ENCODE measurements at regions not wholly inside any gene's neighbourhood (a gene's known extent, or its start where the extent isn't known, plus 50 kb on each side); places are given as distances from the start of the nearest gene placed in this dataset.
"Not testable (repeated sequence)": the region's sequence is repeated elsewhere in the genome, so short reads cannot be mapped to it uniquely, and the experiment has no call there.

DNA sequence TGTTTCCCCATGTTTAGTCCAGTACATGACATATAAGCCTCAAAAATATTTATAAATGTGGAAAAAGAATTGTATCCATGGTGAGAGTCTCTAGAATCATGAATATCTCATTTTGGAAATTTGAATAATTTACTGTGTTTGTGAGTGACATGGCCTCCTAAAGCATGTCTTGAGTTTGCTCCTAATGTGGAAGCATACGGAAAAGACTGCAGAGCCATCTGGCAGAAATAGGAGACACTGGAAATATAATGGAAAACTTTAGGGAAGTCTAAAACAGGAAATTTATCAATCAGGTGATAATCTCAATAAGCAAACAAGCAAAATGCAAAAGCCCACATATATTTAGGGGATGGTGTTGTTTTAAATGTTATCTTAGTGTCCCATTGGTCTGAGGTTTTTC is 465.0 kb downstream of the TDRD3 start:
- H3K9me3 ChIP-seq (ENCODE audit: control insufficient read depth, low read length): no peaks in the 10 kb centered on the region
- WGBS, 2 experiments (ENCODE audit: insufficient coverage in 2 of 2): 100% methylated on average over 1 of the region's 1 CpG
- H3K36me3 ChIP-seq (ENCODE audit: control insufficient read depth, insufficient read depth, low read length): no peaks in the 10 kb centered on the region
- H3K4me3 ChIP-seq (ENCODE audit: extremely low read depth, insufficient read depth, low read length, poor library complexity, severe bottlenecking): no peak overlapping the region
- H3K27ac ChIP-seq (ENCODE audit: low read depth, low read length, severe bottlenecking): no peak overlapping the region
- H3K4me1 ChIP-seq (ENCODE audit: control insufficient read depth, insufficient read depth, low read length, poor library complexity, severe bottlenecking): no peaks in the 10 kb centered on the region

DNA sequence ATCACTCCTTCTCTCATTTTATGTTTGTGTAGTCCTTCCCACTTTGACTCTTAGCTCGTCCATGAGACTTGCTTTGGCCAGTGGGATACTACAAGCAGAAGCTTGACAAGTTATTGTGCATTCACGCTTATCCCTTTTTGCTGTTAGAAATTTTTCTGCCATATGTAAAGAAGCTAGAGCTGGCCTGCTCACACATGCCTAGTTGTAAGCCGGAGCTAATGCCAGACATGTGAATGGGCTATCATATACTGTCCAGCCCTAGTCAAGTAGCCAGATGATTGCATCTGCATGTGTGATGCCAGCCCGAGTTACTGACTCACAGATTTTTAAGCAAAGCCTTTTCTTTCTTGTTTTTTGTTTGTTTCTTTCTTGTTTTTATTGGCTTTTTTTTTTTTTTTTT is 460.7 kb downstream of the TDRD3 start:
- no peak overlapping the region for H3K27ac ChIP-seq (ENCODE audit: low read depth, low read length, severe bottlenecking)
- no peak overlapping the region for H3K4me3 ChIP-seq (ENCODE audit: extremely low read depth, insufficient read depth, low read length, poor library complexity, severe bottlenecking)
- H3K9me3 ChIP-seq (ENCODE audit: control insufficient read depth, low read length): peaks cover 5% of the 10 kb centered on the region
- no peaks in the 10 kb centered on the region for H3K4me1 ChIP-seq (ENCODE audit: control insufficient read depth, insufficient read depth, low read length, poor library complexity, severe bottlenecking)
- H3K36me3 ChIP-seq (ENCODE audit: control insufficient read depth, insufficient read depth, low read length): no peaks in the 10 kb centered on the region
- WGBS, 2 experiments (ENCODE audit: insufficient coverage in 2 of 2): 87 to 94% methylated on average over 2 to 3 of the region's 4 CpGs

DNA sequence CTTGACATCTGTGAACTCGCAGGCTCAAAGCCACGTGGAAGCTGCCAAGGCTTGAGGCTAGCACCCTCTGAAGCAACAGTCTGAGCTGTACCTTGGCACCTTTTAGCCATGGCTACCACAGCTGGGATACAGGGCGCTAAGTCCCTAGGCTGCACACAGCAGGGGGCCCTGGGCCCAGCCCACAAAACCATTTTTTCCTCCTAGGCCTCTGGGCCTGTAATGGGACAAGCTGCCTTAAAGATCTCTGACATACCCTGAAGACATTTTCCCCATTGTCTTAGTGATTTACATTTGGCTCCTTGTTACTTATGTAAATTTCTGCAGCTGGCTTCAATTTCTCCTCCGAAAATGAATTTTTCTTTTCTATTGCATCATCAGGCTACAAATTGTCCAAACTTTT is 455.9 kb downstream of the TDRD3 start:
- H3K27ac ChIP-seq (ENCODE audit: low read depth, low read length, severe bottlenecking): no peak overlapping the region
- H3K9me3 ChIP-seq (ENCODE audit: control insufficient read depth, low read length): peaks cover 9% of the 10 kb centered on the region
- no peak overlapping the region for H3K4me3 ChIP-seq (ENCODE audit: extremely low read depth, insufficient read depth, low read length, poor library complexity, severe bottlenecking)
- no peaks in the 10 kb centered on the region for H3K36me3 ChIP-seq (ENCODE audit: control insufficient read depth, insufficient read depth, low read length)
- H3K4me1 ChIP-seq (ENCODE audit: control insufficient read depth, insufficient read depth, low read length, poor library complexity, severe bottlenecking): no peaks in the 10 kb centered on the region
- whole genome bisulfite sequencing, 2 experiments (ENCODE audit: insufficient coverage in 2 of 2): 92 to 97% methylated on average over 4 of the region's 4 CpGs

DNA sequence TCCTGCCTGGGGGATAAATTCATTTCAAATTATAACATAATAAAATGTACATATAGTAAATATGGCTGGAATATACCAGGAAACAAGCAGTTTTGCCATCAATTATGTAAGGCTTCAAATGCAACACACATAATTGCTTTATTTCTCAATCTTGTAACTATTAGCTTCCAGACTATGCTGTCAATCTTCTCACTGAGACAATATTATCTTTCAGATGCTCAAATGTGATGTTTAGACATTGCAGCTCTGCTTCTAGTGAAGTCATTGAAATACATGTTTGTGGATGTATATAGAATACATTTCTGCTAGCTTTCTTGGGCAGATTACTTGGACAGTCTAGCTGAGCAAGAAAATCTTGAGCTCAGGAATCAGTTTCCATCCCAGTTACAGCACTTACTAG is 454.4 kb downstream of the TDRD3 start:
- no peaks in the 10 kb centered on the region for H3K36me3 ChIP-seq (ENCODE audit: control insufficient read depth, insufficient read depth, low read length)
- no peak overlapping the region for H3K4me3 ChIP-seq (ENCODE audit: extremely low read depth, insufficient read depth, low read length, poor library complexity, severe bottlenecking)
- H3K9me3 ChIP-seq (ENCODE audit: control insufficient read depth, low read length): peaks cover 9% of the 10 kb centered on the region
- no peaks in the 10 kb centered on the region for H3K4me1 ChIP-seq (ENCODE audit: control insufficient read depth, insufficient read depth, low read length, poor library complexity, severe bottlenecking)
- no peak overlapping the region for H3K27ac ChIP-seq (ENCODE audit: low read depth, low read length, severe bottlenecking)

DNA sequence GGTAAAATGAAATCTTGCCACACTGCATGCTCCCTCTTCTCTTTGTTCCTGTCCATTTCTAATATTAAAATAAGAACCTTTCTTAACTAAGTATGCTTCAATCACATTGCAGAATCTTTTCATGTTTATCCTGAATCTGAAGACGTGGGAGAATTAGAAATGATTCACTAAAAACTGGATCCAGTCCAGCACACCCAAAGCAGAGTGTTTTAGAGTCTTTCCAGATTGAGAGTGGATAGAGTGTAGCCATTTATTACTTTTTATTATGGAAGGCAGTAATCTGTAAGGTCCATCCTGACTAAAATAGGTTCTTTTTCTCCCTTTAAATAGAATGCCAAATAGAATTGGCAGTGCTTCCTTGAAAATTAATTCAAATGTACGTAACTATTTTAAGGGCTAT is 453.5 kb downstream of the TDRD3 start:
- Histone ChIP-seq H3K4me3 (ENCODE audit: extremely low read depth, insufficient read depth, low read length, poor library complexity, severe bottlenecking) (no peak overlapping the region), H3K9me3 (ENCODE audit: control insufficient read depth, low read length) (peaks cover 9% of the 10 kb centered on the region), H3K4me1 (ENCODE audit: control insufficient read depth, insufficient read depth, low read length, poor library complexity, severe bottlenecking) (no peaks in the 10 kb centered on the region), H3K36me3 (ENCODE audit: control insufficient read depth, insufficient read depth, low read length) (no peaks in the 10 kb centered on the region), H3K27ac (ENCODE audit: low read depth, low read length, severe bottlenecking) (no peak overlapping the region)
- no CpG with 5 or more reads among the region's 2 CpGs for WGBS, 2 experiments (ENCODE audit: insufficient coverage in 2 of 2)

DNA sequence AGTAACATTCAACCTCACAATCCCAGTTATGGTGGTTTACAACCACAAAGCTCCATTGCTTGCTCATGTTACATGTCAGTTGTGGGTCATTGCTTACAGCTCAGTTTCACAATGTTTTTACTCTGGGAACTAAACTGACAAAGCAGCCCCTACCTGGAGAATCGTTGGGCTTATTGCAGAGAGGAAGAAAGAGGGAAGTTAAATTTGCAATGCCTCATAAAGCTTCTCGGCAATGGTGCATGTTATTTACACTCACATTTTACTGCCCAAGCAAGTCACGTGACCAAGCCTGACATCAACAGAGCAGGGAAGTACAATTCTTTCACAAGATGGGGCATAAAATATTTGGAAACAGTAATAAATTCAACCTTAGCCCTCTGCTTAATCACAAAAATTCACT is 441.6 kb downstream of the TDRD3 start:
- Histone ChIP-seq H3K4me1 (ENCODE audit: control insufficient read depth, insufficient read depth, low read length, poor library complexity, severe bottlenecking) (no peaks in the 10 kb centered on the region), H3K4me3 (ENCODE audit: extremely low read depth, insufficient read depth, low read length, poor library complexity, severe bottlenecking) (no peak overlapping the region), H3K36me3 (ENCODE audit: control insufficient read depth, insufficient read depth, low read length) (no peaks in the 10 kb centered on the region), H3K27ac (ENCODE audit: low read depth, low read length, severe bottlenecking) (no peak overlapping the region), H3K9me3 (ENCODE audit: control insufficient read depth, low read length) (no peaks in the 10 kb centered on the region)
- 86% methylated on average over 1 of the region's 3 CpGs; no CpG with 5 or more reads in 1 of the 2 experiments for WGBS, 2 experiments (ENCODE audit: insufficient coverage in 2 of 2)

DNA sequence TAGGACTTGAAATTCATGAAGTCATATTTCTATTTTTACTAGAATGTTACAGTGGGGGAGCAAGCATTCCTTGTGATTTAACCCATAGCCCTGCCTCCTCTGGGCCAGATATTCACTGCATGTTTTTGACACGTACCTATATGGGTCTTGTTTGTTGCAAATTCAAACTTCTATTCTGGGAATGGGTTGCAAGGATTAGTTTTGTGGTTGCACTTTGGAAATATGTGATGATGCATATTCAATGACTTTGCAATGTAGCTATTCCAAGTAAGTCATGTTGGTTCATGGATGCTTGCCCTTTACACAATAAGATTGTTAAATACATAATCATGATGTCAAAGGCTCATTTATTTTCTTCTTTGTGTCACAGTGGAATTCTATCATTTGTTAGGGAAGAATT is 440.8 kb downstream of the TDRD3 start:
- Histone ChIP-seq H3K36me3 (ENCODE audit: control insufficient read depth, insufficient read depth, low read length) (no peaks in the 10 kb centered on the region), H3K4me1 (ENCODE audit: control insufficient read depth, insufficient read depth, low read length, poor library complexity, severe bottlenecking) (no peaks in the 10 kb centered on the region), H3K27ac (ENCODE audit: low read depth, low read length, severe bottlenecking) (no peak overlapping the region), H3K4me3 (ENCODE audit: extremely low read depth, insufficient read depth, low read length, poor library complexity, severe bottlenecking) (no peak overlapping the region), H3K9me3 (ENCODE audit: control insufficient read depth, low read length) (no peaks in the 10 kb centered on the region)
- 88% methylated on average over 1 of the region's 1 CpG; no CpG with 5 or more reads in 1 of the 2 experiments for WGBS, 2 experiments (ENCODE audit: insufficient coverage in 2 of 2)

DNA sequence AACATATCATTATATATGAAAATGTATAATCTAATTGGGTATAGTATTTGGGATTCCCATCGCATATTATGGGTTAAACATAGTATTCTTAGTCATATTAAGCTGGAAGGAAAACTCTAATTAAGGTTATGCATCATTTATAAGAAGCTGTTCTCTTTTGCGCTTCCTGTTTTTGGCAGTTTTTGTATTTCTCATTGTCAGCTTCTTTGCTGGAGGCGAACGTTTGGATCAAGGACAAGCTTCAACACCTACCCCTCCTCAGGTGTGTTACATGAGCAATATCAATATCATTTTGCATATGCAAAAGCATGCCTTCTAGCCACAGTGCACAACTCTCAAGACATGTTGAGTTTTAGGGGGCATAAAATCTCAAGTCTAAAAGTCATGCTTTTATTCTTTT is 439.8 kb downstream of the TDRD3 start:
- H3K4me3 ChIP-seq (ENCODE audit: extremely low read depth, insufficient read depth, low read length, poor library complexity, severe bottlenecking): no peak overlapping the region
- 100% methylated on average over 2 of the region's 4 CpGs; no CpG with 5 or more reads in 1 of the 2 experiments for WGBS, 2 experiments (ENCODE audit: insufficient coverage in 2 of 2)
- H3K9me3 ChIP-seq (ENCODE audit: control insufficient read depth, low read length): no peaks in the 10 kb centered on the region
- H3K27ac ChIP-seq (ENCODE audit: low read depth, low read length, severe bottlenecking): no peak overlapping the region
- H3K4me1 ChIP-seq (ENCODE audit: control insufficient read depth, insufficient read depth, low read length, poor library complexity, severe bottlenecking): no peaks in the 10 kb centered on the region
- no peaks in the 10 kb centered on the region for H3K36me3 ChIP-seq (ENCODE audit: control insufficient read depth, insufficient read depth, low read length)

DNA sequence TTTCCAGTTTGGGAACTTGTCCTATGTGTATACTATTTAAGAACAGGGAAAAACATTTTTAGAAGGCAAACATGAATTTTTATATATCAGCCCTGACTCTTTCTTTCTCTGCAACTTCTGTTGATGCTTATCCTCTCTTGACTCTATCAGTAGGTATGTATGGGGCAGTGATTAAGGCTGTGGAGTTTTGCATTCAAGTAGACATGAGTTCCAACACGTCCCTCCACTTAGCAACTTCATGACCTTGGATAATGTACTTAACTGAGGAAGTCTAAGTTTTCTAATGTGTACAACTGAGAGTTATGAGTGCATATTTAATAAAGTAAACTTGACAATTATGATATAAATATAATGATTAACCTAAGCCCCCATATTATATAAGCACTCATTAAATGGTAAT is 414.6 kb downstream of the TDRD3 start:
- no peaks in the 10 kb centered on the region for H3K9me3 ChIP-seq (ENCODE audit: control insufficient read depth, low read length)
- H3K4me3 ChIP-seq (ENCODE audit: extremely low read depth, insufficient read depth, low read length, poor library complexity, severe bottlenecking): no peak overlapping the region
- no CpG with 5 or more reads among the region's 1 CpG for WGBS, 2 experiments (ENCODE audit: insufficient coverage in 2 of 2)
- no peaks in the 10 kb centered on the region for H3K36me3 ChIP-seq (ENCODE audit: control insufficient read depth, insufficient read depth, low read length)
- H3K27ac ChIP-seq (ENCODE audit: low read depth, low read length, severe bottlenecking): no peak overlapping the region
- H3K4me1 ChIP-seq (ENCODE audit: control insufficient read depth, insufficient read depth, low read length, poor library complexity, severe bottlenecking): no peaks in the 10 kb centered on the region

DNA sequence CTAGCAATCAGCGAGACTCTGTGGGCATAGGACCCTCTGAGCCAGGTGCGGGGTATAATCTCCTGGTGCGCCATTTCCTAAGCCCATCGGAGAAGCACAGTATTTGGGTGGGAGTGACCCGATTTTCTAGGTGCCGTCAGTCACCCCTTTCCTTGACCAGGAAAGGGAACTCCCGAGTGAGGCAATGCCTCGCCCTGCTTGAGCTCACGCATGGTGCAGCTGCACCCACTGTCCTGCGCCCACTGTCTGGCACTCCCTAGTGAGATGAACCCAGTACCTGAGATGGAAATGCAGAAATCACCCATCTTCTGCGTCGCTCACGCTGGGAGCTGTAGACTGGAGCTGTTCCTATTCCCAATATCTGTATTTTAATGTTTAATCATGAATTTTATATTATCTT is 408.6 kb downstream of the TDRD3 start:
- not testable (repeated sequence) for H3K4me3 ChIP-seq (ENCODE audit: extremely low read depth, insufficient read depth, low read length, poor library complexity, severe bottlenecking); H3K27ac ChIP-seq (ENCODE audit: low read depth, low read length, severe bottlenecking); H3K36me3 ChIP-seq (ENCODE audit: control insufficient read depth, insufficient read depth, low read length); H3K4me1 ChIP-seq (ENCODE audit: control insufficient read depth, insufficient read depth, low read length, poor library complexity, severe bottlenecking); H3K9me3 ChIP-seq (ENCODE audit: control insufficient read depth, low read length)
- 95 to 98% methylated on average over 7 to 9 of the region's 13 CpGs for WGBS, 2 experiments (ENCODE audit: insufficient coverage in 2 of 2)

DNA sequence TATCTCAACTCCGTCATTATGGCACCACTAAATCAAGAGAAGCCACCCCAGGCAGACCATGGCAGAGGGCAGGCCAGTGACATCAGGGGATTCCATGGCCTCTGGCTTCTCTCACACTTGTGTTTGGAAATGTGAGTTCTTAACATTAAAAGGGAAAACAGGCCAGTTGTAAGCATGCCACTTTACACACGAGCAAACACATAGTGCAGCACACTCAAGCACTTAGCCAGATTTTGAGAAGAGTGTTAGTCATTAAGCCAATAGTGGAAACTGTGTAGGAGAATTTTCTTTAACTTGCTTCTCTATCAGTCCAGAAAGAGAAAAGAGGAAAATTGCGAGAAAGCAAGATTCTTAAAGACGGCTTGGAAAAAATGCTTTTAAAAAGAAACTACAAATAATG is 401.5 kb downstream of the TDRD3 start:
- H3K27ac ChIP-seq (ENCODE audit: low read depth, low read length, severe bottlenecking): no peak overlapping the region
- H3K36me3 ChIP-seq (ENCODE audit: control insufficient read depth, insufficient read depth, low read length): no peaks in the 10 kb centered on the region
- no peaks in the 10 kb centered on the region for H3K4me1 ChIP-seq (ENCODE audit: control insufficient read depth, insufficient read depth, low read length, poor library complexity, severe bottlenecking)
- H3K9me3 ChIP-seq (ENCODE audit: control insufficient read depth, low read length): no peaks in the 10 kb centered on the region
- no peak overlapping the region for H3K4me3 ChIP-seq (ENCODE audit: extremely low read depth, insufficient read depth, low read length, poor library complexity, severe bottlenecking)
- no CpG with 5 or more reads among the region's 4 CpGs for WGBS, 2 experiments (ENCODE audit: insufficient coverage in 2 of 2)

DNA sequence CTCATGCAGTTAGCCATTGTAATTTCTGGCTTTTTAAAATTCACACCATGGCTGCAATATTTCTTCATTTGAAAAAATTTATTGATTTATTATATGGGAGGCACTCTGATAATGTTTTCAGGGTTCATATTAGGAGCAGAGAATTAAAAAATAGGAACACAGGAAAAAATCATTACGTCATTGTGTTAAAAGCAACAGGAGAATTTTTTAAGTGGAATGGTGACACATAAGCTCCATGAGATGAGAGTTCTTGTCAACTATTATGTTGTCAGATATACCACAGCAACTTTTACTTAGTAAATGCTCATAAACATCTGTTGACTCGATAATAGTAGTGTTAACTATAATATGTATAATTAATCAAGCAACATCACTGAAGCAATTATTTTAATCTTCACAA is 400.1 kb downstream of the TDRD3 start:
- no peak overlapping the region for H3K4me3 ChIP-seq (ENCODE audit: extremely low read depth, insufficient read depth, low read length, poor library complexity, severe bottlenecking)
- H3K36me3 ChIP-seq (ENCODE audit: control insufficient read depth, insufficient read depth, low read length): no peaks in the 10 kb centered on the region
- 86% methylated on average over 1 of the region's 2 CpGs; no CpG with 5 or more reads in 1 of the 2 experiments for WGBS, 2 experiments (ENCODE audit: insufficient coverage in 2 of 2)

More for the DNA sequence above, 400.1 kb downstream of the TDRD3 start:
- Histone ChIP-seq H3K9me3 (ENCODE audit: control insufficient read depth, low read length) (no peaks in the 10 kb centered on the region), H3K27ac (ENCODE audit: low read depth, low read length, severe bottlenecking) (no peak overlapping the region), H3K4me1 (ENCODE audit: control insufficient read depth, insufficient read depth, low read length, poor library complexity, severe bottlenecking) (no peaks in the 10 kb centered on the region)

Data from mesodermal cell (in vitro differentiated cells).